Thyroid gland (tissue), 4 donors: ENCODE measurements at regions not wholly inside any gene's neighbourhood (a gene's known extent, or its start where the extent isn't known, plus 50 kb on each side); places are given as distances from the start of the nearest gene placed in this dataset.

Experiments used
- POLR2A ChIP-seq, 2 donors: fragments of 450-650 bp; IDR thresholded peaks; one replicate each; pipeline ENCODE4 v1.6.1; 2017; ENCODE audit warnings: antibody characterized with exemption in 2 of 2, mild to moderate bottlenecking in 2 of 2, moderate library complexity in 1 of 2
- TF ChIP-seq, protein P1 (sequence below), 6 experiments: fragments of 200-600 bp in 3 of 6; fragments of 450-650 bp in 3 of 6; sonication (generic) in 3 of 6; IDR thresholded peaks; one replicate each; pipeline ENCODE4 v1.5.1; 2016 to 2019; ENCODE audit warnings: antibody characterized with exemption in 6 of 6, mild to moderate bottlenecking in 2 of 6, inconsistent platforms in 1 of 6, moderate library complexity in 1 of 6

GRCh38 chr1:166699613-166700012 is 139.7 kb upstream of the POGK start:
- TF ChIP-seq, protein P1, sequence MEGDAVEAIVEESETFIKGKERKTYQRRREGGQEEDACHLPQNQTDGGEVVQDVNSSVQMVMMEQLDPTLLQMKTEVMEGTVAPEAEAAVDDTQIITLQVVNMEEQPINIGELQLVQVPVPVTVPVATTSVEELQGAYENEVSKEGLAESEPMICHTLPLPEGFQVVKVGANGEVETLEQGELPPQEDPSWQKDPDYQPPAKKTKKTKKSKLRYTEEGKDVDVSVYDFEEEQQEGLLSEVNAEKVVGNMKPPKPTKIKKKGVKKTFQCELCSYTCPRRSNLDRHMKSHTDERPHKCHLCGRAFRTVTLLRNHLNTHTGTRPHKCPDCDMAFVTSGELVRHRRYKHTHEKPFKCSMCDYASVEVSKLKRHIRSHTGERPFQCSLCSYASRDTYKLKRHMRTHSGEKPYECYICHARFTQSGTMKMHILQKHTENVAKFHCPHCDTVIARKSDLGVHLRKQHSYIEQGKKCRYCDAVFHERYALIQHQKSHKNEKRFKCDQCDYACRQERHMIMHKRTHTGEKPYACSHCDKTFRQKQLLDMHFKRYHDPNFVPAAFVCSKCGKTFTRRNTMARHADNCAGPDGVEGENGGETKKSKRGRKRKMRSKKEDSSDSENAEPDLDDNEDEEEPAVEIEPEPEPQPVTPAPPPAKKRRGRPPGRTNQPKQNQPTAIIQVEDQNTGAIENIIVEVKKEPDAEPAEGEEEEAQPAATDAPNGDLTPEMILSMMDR (IDR thresholded peaks at IDR 0.05), result no peak
- TF ChIP-seq POLR2A (IDR thresholded peaks at IDR 0.05), result no peak
